ENCODE measurements at regions not wholly inside any gene's neighbourhood (a gene's known extent, or its start where the extent isn't known, plus 50 kb on each side); places are given as distances from the start of the nearest gene placed in this dataset.
"Not testable (repeated sequence)": the region's sequence is repeated elsewhere in the genome, so short reads cannot be mapped to it uniquely, and the experiment has no call there.

GRCh38 chr9:41648564-41648963 lies 459.4 kb upstream of the ZNG1F start:
- FAIRE-seq; DNase-seq (ENCODE audit: insufficient read length, low spot score): not testable (repeated sequence)

GRCh38 chr9:41646246-41646645 lies 457.1 kb upstream of the ZNG1F start:
- not testable (repeated sequence) for FAIRE-seq; DNase-seq (ENCODE audit: insufficient read length, low spot score)

DNA sequence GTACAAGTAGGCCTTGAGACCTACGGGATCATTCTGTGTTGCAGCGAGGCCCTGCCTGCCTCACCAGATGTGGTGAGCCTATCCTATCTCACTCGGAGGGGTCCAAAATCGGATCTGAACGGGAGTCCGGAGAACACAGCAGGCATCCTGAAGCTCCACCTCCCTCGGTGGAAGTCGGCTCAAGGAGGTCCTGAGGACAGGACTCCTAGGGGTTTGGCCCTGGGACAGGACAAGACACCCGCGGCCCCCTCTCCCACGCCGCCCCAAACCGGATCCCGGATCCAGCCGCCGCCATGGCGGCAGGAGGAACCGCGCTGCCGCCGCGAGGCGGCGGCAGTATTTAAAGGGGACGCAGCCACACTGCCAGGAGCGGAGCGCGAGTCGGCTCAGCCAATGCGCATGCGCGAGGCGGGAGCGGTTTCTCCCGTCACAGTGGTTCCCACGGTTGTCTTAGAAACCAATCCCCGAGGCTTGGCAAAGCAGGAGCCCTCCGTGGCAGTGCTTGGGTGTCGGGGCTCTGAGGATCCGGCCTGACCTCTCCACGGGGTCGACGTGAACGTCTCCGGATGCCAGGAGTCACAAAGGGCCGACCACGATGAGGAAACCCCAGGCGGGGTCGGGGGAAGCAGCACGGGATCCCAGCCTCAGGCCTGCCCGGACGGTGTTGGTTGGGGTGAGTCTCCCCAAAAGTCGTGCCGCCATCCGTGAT lies 454.6 kb upstream of the ZNG1F start:
- DNase-seq (ENCODE audit: insufficient read length, low spot score) = peak; percentile 21
- FAIRE-seq = not testable (repeated sequence)

- DNase-seq (ENCODE audit: insufficient read length, low spot score); FAIRE-seq: not testable (repeated sequence)
Observed at GRCh38 chr9:41633726-41634125, 444.6 kb upstream of the ZNG1F start.

DNA sequence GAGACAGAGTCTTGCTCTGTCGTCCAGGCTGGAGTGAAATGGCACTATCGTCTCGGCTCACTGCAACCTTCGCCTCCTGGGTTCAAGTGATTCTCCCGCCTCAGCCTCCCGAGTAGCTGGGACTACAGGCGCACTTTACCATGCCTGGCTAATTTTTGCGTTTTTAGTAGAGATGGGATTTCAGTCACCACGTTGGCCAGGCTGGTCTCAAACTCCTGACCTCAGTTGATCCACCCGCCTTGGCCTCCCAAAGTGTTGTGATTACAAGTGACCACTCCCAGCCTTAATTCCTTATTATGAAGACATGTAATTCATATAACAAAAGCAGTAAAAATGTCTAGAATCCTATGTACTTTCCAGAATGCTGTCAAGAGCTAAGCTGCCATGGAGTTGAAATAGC lies 434.5 kb upstream of the ZNG1F start:
- not testable (repeated sequence) for FAIRE-seq; DNase-seq (ENCODE audit: insufficient read length, low spot score)

- not testable (repeated sequence) for FAIRE-seq; DNase-seq (ENCODE audit: insufficient read length, low spot score)
Observed at GRCh38 chr9:41619254-41619653, 430.1 kb upstream of the ZNG1F start.

DNA sequence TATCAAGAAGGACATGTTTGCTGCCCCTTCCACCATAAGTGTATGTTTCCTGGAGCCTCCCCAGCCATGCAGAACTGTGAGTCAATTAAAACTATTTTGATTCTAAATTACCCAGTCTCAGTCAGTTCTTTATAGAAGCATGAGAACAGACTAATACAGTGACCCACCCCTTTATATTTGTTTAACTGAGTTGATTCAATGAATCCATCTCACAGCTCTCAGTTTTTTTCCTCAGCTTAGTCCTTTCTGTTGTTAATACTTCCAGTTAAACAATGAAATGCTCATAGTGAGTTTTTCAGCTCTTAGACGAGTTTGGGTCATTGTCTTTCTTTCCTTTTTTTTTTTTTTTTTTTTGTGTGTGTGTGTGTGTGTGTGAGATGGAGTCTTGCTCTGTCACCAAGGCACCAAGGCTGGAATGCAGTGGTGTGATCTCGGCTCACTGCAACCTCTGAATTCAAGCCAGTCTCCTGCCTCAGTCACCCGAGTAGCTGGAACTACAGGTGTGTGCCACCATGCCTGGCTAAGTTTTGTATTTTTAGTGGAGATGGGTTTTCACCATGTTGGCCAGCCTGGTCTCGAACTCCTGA lies 417.9 kb upstream of the ZNG1F start:
- not testable (repeated sequence) for DNase-seq (ENCODE audit: insufficient read length, low spot score); FAIRE-seq

- FAIRE-seq = not testable (repeated sequence)
Observed at GRCh38 chr9:41565572-41565971, 376.5 kb upstream of the ZNG1F start.

More at GRCh38 chr9:41565572-41565971, 376.5 kb upstream of the ZNG1F start:
- DNase-seq (ENCODE audit: insufficient read length, low spot score) = not testable (repeated sequence)
